Glomerular visceral epithelial cell (primary cell): ENCODE measurements at regions not wholly inside any gene's neighbourhood (a gene's known extent, or its start where the extent isn't known, plus 50 kb on each side); places are given as distances from the start of the nearest gene placed in this dataset.

Source experiments
- DNase-seq: peaks from one replicate; pipeline ENCODE4 v3.0.0-alpha.2; 2016; ENCODE audit errors: extremely low spot score

DNA sequence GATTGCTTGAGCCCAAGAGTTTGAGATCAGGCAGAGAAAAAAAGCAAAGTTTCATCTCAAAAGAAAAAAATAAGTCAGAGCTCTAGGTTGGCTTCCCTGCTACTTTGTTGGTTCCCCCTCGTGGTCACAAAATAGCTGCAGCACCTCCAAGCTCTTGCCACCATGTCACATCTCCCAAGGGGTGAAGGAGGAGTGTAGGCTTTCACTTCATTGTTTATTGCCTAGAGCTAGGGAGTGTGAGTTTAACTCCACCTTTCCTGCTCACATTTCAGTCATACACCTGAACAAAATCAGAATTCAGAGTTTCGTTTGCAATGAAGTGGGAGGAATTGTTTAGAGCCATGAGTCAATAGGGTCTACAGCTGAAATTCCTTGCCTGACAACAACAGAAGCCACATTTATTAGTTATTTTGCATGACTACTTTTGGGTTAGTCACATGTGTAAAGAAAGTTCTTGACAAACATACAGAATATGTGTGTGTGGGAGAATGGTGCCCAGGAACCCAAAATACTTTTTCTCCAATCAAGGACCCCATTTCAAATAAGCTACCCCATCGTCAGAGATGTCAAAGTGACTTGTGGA, 56.2 kb upstream of the UFL1 start:
- no peak for DNase-seq

DNA sequence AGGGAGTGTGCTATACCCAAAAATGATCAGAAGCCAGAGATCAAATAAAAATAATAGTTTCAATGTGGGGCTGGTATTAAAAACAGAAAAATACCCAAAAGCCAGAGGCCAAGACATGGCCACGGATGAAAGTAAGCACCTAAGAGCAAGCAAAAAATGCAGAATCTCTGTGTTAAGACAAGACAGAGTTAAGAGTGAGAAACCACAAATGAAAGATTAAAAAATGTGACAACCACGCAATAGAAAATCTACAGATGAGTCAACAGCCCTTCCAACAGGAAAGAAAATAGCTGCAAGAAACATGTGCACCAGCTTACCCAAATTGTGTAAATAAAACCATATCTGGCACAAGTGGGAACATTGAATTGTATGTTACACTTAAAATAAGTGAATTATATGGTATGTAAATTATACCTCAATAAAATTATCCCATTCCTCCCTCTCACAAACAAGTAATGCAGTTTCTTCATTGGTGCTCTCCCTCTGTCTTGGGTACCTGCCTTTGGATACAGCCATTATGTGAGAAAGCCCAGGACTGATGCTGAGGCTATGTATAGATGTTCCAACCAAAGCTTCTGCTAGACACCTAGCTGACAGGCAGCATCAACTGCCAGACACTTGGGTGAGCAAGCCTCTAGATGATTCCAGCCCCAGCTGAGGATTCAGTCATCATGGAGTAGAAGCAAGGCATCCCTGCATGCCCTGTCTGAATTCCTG, 55.3 kb upstream of the UFL1 start:
- DNase-seq, result peak; percentile 11

DNA sequence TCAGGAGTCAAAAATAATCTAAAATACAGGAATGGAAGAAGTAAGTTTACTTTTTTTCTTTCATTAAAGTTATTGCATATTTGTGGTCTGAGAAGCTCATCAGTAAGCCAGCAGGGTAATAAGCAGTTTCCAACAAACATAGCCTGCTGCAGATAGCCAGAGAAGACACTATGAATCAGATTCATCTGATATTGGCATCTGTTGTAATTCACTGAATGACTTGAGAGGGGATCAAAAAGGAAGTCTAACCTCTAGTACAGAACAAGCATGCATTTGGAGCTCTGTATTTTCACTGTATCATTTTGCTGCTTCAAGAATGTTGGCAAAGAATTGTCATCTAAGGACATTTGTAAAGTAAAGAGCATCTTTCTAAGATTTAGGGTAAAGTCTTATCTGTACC, 53.8 kb upstream of the UFL1 start:
- no peak for DNase-seq

DNA sequence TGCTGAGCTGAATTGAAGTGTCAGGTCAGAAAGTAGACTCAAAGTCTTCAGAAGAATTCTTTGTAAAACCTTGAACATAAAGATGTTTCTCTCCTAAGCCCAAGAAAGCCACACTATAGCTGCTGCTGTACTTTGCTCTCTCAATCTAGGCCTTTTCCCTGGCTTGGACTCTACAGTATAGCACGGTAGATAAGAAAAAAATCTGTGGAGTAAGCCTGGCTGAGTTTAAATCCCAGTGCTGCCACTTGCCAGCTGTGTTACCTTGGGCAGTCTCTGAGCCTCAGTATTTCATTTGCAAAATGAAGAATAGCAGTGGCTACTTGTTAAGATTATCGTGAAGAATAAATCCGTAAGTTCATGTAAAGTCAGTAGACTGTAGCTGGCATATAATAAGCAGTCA, 53.3 kb upstream of the UFL1 start:
- DNase-seq, result no peak

DNA sequence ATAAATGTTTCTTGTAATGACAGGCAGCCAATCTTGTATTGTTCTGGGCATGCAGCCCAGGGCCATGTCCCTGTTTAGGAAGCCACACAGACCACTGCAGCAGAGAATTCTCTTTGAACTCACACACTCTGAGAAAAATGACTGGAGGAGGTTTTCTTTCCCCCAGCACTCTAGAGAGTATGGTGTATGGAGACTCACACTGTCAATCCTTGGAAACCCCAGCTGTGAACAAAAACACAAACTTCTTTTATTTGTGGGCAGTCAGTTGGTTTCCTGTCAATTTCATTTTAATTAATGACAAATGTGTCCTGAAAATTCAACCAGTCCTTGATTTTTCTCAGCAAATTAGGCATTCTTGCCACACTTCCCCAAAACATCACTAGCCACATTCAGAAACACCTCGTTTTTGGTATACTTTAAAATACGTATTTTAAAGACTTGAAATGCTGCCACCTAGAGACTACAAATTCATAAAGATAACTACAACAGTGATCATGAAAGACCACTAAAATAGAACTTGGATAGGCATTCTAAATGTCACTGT, 52.9 kb upstream of the UFL1 start:
- no peak for DNase-seq

DNA sequence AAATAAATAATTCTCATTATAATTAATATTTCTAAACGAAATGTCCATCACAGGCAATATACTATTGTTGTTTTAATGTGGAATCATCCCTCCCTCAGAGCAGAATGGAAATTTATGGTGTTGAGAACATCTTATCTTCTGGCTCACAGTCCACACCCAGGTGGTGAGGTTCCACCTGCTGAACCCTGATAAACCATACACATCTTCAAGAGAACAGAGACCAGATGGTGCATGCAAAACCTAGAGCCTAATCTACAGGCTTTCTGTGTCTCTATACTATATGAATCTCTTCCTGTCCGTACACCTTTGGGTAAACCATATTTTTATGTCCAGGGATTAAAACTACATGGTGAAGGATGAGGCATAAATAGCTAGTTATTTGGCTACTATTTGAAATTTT, 52.3 kb upstream of the UFL1 start:
- no peak for DNase-seq

DNA sequence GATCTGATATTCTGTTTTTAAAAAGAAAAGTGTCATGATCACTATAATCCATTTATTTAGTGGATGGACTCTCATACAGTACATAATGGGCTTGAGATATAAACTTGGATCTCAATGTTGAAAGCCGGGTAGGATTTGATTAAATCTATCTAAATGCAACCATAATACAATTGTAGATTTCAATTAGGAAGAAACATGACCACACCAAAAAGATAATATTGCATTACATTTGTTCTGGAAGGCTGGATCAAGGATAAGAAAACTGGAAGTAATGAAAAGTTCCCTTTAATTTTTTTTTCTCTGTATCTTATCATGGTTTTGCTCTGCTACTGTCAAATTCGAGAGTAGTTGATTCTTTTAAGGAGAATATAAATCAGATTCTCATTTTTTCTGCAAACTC, 51.3 kb upstream of the UFL1 start:
- DNase-seq, result no peak
